A673 (cell line): ENCODE measurements at regions not wholly inside any gene's neighbourhood (a gene's known extent, or its start where the extent isn't known, plus 50 kb on each side); places are given as distances from the start of the nearest gene placed in this dataset.

ENCODE experiments used
- EZH2 ChIP-seq: fragments of 200-600 bp; sonication (generic); IDR thresholded peaks from 2 replicates; pipeline ENCODE4 v1.6.1; 2017; ENCODE audit warnings: borderline replicate concordance, low read depth, mild to moderate bottlenecking, mixed read lengths, antibody characterized with exemption, low read length; ENCODE audit not compliant: poor library complexity, severe bottlenecking
- TF ChIP-seq, protein P1 (sequence below): fragments of 300-800, 200-600 bp; sonication (generic); conservative IDR thresholded peaks from 2 replicates; pipeline ENCODE4 v1.5.1; 2017; ENCODE audit warnings: low read depth, mild to moderate bottlenecking, antibody characterized with exemption, low read length, moderate library complexity, mixed read lengths

DNA sequence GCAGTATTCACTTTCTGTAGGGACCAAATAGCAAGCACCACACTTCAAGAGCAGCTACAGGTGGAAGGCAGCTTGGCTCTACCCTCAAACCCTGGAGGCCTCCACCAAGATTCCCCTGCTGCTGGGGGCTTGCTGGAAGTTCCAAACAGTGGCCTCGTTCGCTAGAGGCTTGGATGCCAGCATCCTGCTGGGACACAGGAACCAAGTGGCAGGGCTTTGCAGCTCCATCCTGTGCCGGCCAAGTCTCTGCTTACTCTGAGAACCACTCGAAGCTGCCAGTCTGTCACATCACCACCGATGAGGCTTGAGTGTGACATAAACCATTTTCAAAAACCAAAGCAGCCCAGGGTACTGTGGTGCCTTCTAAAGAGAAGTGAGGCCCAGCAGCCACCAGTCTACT lies 69.2 kb upstream of the UNC5B start:
- TF ChIP-seq, protein P1, sequence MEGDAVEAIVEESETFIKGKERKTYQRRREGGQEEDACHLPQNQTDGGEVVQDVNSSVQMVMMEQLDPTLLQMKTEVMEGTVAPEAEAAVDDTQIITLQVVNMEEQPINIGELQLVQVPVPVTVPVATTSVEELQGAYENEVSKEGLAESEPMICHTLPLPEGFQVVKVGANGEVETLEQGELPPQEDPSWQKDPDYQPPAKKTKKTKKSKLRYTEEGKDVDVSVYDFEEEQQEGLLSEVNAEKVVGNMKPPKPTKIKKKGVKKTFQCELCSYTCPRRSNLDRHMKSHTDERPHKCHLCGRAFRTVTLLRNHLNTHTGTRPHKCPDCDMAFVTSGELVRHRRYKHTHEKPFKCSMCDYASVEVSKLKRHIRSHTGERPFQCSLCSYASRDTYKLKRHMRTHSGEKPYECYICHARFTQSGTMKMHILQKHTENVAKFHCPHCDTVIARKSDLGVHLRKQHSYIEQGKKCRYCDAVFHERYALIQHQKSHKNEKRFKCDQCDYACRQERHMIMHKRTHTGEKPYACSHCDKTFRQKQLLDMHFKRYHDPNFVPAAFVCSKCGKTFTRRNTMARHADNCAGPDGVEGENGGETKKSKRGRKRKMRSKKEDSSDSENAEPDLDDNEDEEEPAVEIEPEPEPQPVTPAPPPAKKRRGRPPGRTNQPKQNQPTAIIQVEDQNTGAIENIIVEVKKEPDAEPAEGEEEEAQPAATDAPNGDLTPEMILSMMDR: no peak
- no peak for TF ChIP-seq EZH2
